Activated CD8-positive, alpha-beta T cell treated with anti-CD3 and anti-CD28 coated beads for 36 hours (primary cell): ENCODE measurements at regions not wholly inside any gene's neighbourhood (a gene's known extent, or its start where the extent isn't known, plus 50 kb on each side); places are given as distances from the start of the nearest gene placed in this dataset.
A peak's percentile ranks its signal among the peaks of the same experiment; 100 is the strongest.
"Not testable (repeated sequence)": the region's sequence is repeated elsewhere in the genome, so short reads cannot be mapped to it uniquely, and the experiment has no call there.

Experiments
- ATAC-seq: fragments of 200-7000 bp; cut with Tn5 transposase; one replicate; pipeline ENCODE4 v1.10.0; 2021; ENCODE audit warnings: mild to moderate bottlenecking, moderate library complexity
- CTCF ChIA-PET: fragments of 350-600 bp; sonication (Branson Sonifier 250); formaldehyde crosslinking; loops from one replicate; lab custom pipeline; 2021; ENCODE audit warnings: antibody characterized with exemption; lab: Charles Lee
- POLR2A ChIA-PET: fragments of 350-600 bp; sonication (Branson Sonifier 250); formaldehyde crosslinking; loops from one replicate; lab custom pipeline; 2021; ENCODE audit warnings: antibody characterized with exemption; lab: Charles Lee
- DNase-seq: peaks from one replicate; pipeline ENCODE4 v3.0.0-alpha.2; 2020
- H3K27ac Mint-ChIP-seq: one replicate; pipeline ENCODE4 v1.8.0; 2021; ENCODE audit warnings: mild to moderate bottlenecking, mixed read lengths
- H3K27me3 Mint-ChIP-seq: one replicate; pipeline ENCODE4 v1.8.0; 2021; ENCODE audit warnings: mixed read lengths
- H3K36me3 Mint-ChIP-seq: one replicate; pipeline ENCODE4 v1.8.0; 2021; ENCODE audit warnings: low read depth, mixed read lengths
- H3K4me1 Mint-ChIP-seq: one replicate; pipeline ENCODE4 v1.8.0; 2021; ENCODE audit warnings: low read depth, mixed read lengths
- H3K4me3 Mint-ChIP-seq: one replicate; pipeline ENCODE4 v1.8.0; 2021; ENCODE audit warnings: mild to moderate bottlenecking, moderate library complexity, mixed read lengths
- H3K9me3 Mint-ChIP-seq: one replicate; pipeline ENCODE4 v1.8.0; 2021; ENCODE audit warnings: mixed read lengths
- intact Hi-C: fragments of 100-400 bp; cut with micrococcal nuclease; formaldehyde crosslinking; loops from one replicate; pipeline ENCODE4 v1.10.0; 2022
- TF ChIP-seq, protein P1 (sequence below): fragments of 200-600 bp; IDR thresholded peaks from one replicate; pipeline ENCODE4 v1.8.0; 2022; ENCODE audit warnings: antibody characterized with exemption, mild to moderate bottlenecking

GRCh38 chrY:6685783-6686389, 224.6 kb upstream of the TBL1Y start:
- CTCF ChIA-PET, ATAC-seq, H3K9me3 Mint-ChIP-seq, intact Hi-C loops, H3K27me3 Mint-ChIP-seq, H3K27ac Mint-ChIP-seq, H3K36me3 Mint-ChIP-seq, DNase-seq, H3K4me1 Mint-ChIP-seq, POLR2A ChIA-PET, H3K4me3 Mint-ChIP-seq: not testable (repeated sequence)

- intact Hi-C loops, POLR2A ChIA-PET, H3K9me3 Mint-ChIP-seq, H3K27ac Mint-ChIP-seq, H3K27me3 Mint-ChIP-seq, H3K4me3 Mint-ChIP-seq, DNase-seq, H3K36me3 Mint-ChIP-seq, CTCF ChIA-PET, H3K4me1 Mint-ChIP-seq, ATAC-seq: not testable (repeated sequence)
Observed at GRCh38 chrY:6701558-6702161, 208.8 kb upstream of the TBL1Y start.

DNA sequence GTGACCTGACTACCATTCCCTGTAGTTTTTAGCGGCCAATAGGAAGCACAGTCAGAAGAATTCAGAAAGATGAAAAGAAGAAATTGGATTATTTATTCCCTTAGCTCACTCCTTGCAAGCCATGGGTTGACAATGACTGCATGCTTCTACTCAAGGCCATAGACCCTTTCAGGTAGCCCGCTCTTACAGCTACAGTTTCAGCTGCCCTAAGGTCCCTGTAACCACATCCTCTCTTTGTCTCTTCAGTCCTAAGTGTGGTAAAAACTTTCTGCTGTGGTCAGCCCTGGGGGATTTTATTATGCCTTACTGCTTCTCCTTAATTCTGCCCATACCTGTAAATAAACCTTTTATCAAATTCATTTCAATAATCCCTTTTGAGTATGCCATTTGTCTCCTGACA, 189.1 kb upstream of the TBL1Y start:
- H3K27me3 Mint-ChIP-seq, CTCF ChIA-PET, H3K4me3 Mint-ChIP-seq, intact Hi-C loops, DNase-seq, H3K9me3 Mint-ChIP-seq, H3K36me3 Mint-ChIP-seq, H3K4me1 Mint-ChIP-seq, POLR2A ChIA-PET, ATAC-seq, H3K27ac Mint-ChIP-seq: not testable (repeated sequence)

DNA sequence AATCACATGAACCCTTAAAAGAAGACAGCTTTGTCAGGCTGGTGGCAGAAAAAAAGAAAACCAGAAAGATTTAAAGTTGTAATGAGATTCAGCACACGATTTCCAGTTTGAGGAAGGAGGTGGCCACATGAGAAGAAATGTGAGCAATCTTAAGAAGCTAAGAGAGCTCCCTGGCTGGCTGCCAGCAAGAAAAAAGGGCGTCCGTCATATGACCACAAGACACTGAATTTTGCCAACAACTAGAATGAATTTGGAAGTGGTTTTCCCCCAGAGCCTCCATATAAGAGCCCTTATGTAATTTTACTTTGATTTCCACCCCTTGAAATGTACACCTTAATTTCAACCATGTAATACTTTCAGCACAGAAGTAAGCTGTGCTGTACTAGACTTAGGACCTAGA, 163.3 kb upstream of the TBL1Y start:
- POLR2A ChIA-PET, H3K4me3 Mint-ChIP-seq, H3K9me3 Mint-ChIP-seq, CTCF ChIA-PET, H3K4me1 Mint-ChIP-seq, H3K27ac Mint-ChIP-seq, ATAC-seq, intact Hi-C loops, H3K27me3 Mint-ChIP-seq, H3K36me3 Mint-ChIP-seq: not testable (repeated sequence)
- DNase-seq, result peak; percentile 1

- ChIA-PET POLR2A (no interaction called here), CTCF (no interaction called here)
- no peaks in the 10 kb centered on the region for H3K27me3 Mint-ChIP-seq
- no peaks in the 10 kb centered on the region for H3K36me3 Mint-ChIP-seq
- TF ChIP-seq, protein P1, sequence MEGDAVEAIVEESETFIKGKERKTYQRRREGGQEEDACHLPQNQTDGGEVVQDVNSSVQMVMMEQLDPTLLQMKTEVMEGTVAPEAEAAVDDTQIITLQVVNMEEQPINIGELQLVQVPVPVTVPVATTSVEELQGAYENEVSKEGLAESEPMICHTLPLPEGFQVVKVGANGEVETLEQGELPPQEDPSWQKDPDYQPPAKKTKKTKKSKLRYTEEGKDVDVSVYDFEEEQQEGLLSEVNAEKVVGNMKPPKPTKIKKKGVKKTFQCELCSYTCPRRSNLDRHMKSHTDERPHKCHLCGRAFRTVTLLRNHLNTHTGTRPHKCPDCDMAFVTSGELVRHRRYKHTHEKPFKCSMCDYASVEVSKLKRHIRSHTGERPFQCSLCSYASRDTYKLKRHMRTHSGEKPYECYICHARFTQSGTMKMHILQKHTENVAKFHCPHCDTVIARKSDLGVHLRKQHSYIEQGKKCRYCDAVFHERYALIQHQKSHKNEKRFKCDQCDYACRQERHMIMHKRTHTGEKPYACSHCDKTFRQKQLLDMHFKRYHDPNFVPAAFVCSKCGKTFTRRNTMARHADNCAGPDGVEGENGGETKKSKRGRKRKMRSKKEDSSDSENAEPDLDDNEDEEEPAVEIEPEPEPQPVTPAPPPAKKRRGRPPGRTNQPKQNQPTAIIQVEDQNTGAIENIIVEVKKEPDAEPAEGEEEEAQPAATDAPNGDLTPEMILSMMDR, result no peak
- H3K27ac Mint-ChIP-seq, result no peak overlapping the region
- no peak for DNase-seq
- H3K9me3 Mint-ChIP-seq, result no peaks in the 10 kb centered on the region
- H3K4me1 Mint-ChIP-seq, result no peaks in the 10 kb centered on the region
- no peak overlapping the region for H3K4me3 Mint-ChIP-seq
- no peak for ATAC-seq
- intact Hi-C loops, result no loop called here
Observed at GRCh38 chrY:6782334-6782733, 128.2 kb upstream of the TBL1Y start.

DNA sequence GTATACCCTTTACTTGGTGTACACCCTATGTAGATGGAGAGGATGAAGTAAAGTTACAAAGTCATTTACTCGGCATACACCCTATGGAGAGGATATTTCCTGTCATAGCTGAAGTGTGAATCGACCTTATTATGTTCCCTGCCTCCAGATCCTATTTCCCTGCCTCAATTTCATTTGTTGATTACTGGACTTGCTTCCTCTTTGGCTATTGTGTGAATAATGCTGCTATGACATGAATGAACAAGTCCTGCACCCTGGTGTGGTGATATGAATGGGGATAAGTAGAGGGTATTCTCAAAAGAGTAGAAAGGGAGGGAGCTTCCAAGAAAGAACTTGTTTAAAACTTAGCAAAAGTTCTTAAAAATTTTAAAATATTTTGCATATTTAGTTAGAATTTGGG, 123.5 kb upstream of the TBL1Y start:
- TF ChIP-seq, protein P1, result no peak
- ChIA-PET POLR2A (no interaction called here), CTCF (no interaction called here)
- intact Hi-C loops, result no loop called here
- no peaks in the 10 kb centered on the region for H3K4me1 Mint-ChIP-seq
- no peaks in the 10 kb centered on the region for H3K36me3 Mint-ChIP-seq
- no peaks in the 10 kb centered on the region for H3K27me3 Mint-ChIP-seq
- H3K27ac Mint-ChIP-seq, result no peak overlapping the region
- ATAC-seq (no peak), DNase-seq (no peak)
- no peak overlapping the region for H3K4me3 Mint-ChIP-seq
- no peaks in the 10 kb centered on the region for H3K9me3 Mint-ChIP-seq

- TF ChIP-seq, protein P1, result no peak
- Mint-ChIP-seq H3K4me1 (no peaks in the 10 kb centered on the region), H3K9me3 (peaks cover 3% of the 10 kb centered on the region), H3K36me3 (no peaks in the 10 kb centered on the region), H3K27me3 (no peaks in the 10 kb centered on the region), H3K4me3 (no peak overlapping the region), H3K27ac (no peak overlapping the region)
- ATAC-seq (no peak), DNase-seq (no peak)
- intact Hi-C loops, result no loop called here
- ChIA-PET CTCF (no interaction called here), POLR2A (no interaction called here)
Observed at GRCh38 chrY:6811633-6812032, 98.9 kb upstream of the TBL1Y start.
